ENCODE measurements at regions not wholly inside any gene's neighbourhood (a gene's known extent, or its start where the extent isn't known, plus 50 kb on each side); places are given as distances from the start of the nearest gene placed in this dataset.
A peak's percentile ranks its signal among the peaks of the same experiment; 100 is the strongest.

GRCh38 chr18:60493066-60493465, 120.5 kb upstream of the MC4R start:
- POLR2A ChIA-PET: no interaction called here
- no peaks in the 10 kb centered on the region for H3K27me3 Mint-ChIP-seq
- CTCF ChIA-PET: no interaction called here

GRCh38 chr18:60499675-60500074, 127.1 kb upstream of the MC4R start:
- Mint-ChIP-seq H3K27me3 (no peaks in the 10 kb centered on the region), H3K27ac (no peak overlapping the region), H3K4me3 (no peak overlapping the region), H3K9me3 (peaks cover 0 to 8% (median 3%) of the 10 kb centered on the region in 5 donors), H3K4me1 (no peaks in the 10 kb centered on the region), H3K36me3 (no peaks in the 10 kb centered on the region)
- ChIA-PET CTCF (no interaction called here), POLR2A (no interaction called here)
- no peaks in the 10 kb centered on the region for H3K27me3 ChIP-seq (ENCODE audit: insufficient read depth, low read length, poor library complexity, severe bottlenecking)
- H3K4me1 ChIP-seq (ENCODE audit: insufficient read depth, low read length): no peaks in the 10 kb centered on the region
- no peak overlapping the region for H3K4me3 ChIP-seq (ENCODE audit: low read length)
- H3K27ac ChIP-seq (ENCODE audit: low read depth, low read length): no peak overlapping the region
- no peak for DNase-seq
- H3K36me3 ChIP-seq (ENCODE audit: insufficient read depth, low read length): no peaks in the 10 kb centered on the region
- H3K9me3 ChIP-seq (ENCODE audit: low read length): no peaks in the 10 kb centered on the region

More at GRCh38 chr18:60493066-60493465, 120.5 kb upstream of the MC4R start:
- H3K4me3 ChIP-seq (ENCODE audit: low read length): no peak overlapping the region
- DNase-seq: no peak
- H3K27me3 ChIP-seq (ENCODE audit: insufficient read depth, low read length, poor library complexity, severe bottlenecking): no peaks in the 10 kb centered on the region
- no peak overlapping the region for H3K27ac Mint-ChIP-seq
- H3K4me3 Mint-ChIP-seq: no peak overlapping the region
- no peaks in the 10 kb centered on the region for H3K4me1 ChIP-seq (ENCODE audit: insufficient read depth, low read length)
- H3K36me3 Mint-ChIP-seq: no peaks in the 10 kb centered on the region
- no peaks in the 10 kb centered on the region for H3K36me3 ChIP-seq (ENCODE audit: insufficient read depth, low read length)
- no peaks in the 10 kb centered on the region for H3K9me3 ChIP-seq (ENCODE audit: low read length)
- H3K9me3 Mint-ChIP-seq: peaks cover 2 to 11% (median 7%) of the 10 kb centered on the region in 5 donors
- H3K27ac ChIP-seq (ENCODE audit: low read depth, low read length): no peak overlapping the region
- no peaks in the 10 kb centered on the region for H3K4me1 Mint-ChIP-seq

- Histone ChIP-seq H3K9me3 (ENCODE audit: low read length) (no peaks in the 10 kb centered on the region), H3K4me1 (ENCODE audit: insufficient read depth, low read length) (no peaks in the 10 kb centered on the region), H3K4me3 (ENCODE audit: low read length) (no peak overlapping the region), H3K27ac (ENCODE audit: low read depth, low read length) (no peak overlapping the region), H3K27me3 (ENCODE audit: insufficient read depth, low read length, poor library complexity, severe bottlenecking) (no peaks in the 10 kb centered on the region), H3K36me3 (ENCODE audit: insufficient read depth, low read length) (no peaks in the 10 kb centered on the region)
- CTCF ChIA-PET: no interaction called here
- DNase-seq: no peak
- POLR2A ChIA-PET: no interaction called here
- H3K36me3 Mint-ChIP-seq: no peaks in the 10 kb centered on the region
- peaks cover 0 to 5% (median 2%) of the 10 kb centered on the region in 5 donors for H3K9me3 Mint-ChIP-seq
- H3K27ac Mint-ChIP-seq: no peak overlapping the region
- no peaks in the 10 kb centered on the region for H3K27me3 Mint-ChIP-seq
- no peaks in the 10 kb centered on the region for H3K4me1 Mint-ChIP-seq
- no peak overlapping the region for H3K4me3 Mint-ChIP-seq
Observed at GRCh38 chr18:60500960-60501359, 128.4 kb upstream of the MC4R start.

- Histone ChIP-seq H3K4me1 (ENCODE audit: insufficient read depth, low read length) (no peaks in the 10 kb centered on the region), H3K27me3 (ENCODE audit: insufficient read depth, low read length, poor library complexity, severe bottlenecking) (no peaks in the 10 kb centered on the region), H3K36me3 (ENCODE audit: insufficient read depth, low read length) (no peaks in the 10 kb centered on the region), H3K9me3 (ENCODE audit: low read length) (no peaks in the 10 kb centered on the region), H3K4me3 (ENCODE audit: low read length) (no peak overlapping the region), H3K27ac (ENCODE audit: low read depth, low read length) (no peak overlapping the region)
- Mint-ChIP-seq H3K27me3 (no peaks in the 10 kb centered on the region), H3K4me1 (no peaks in the 10 kb centered on the region), H3K4me3 (no peak overlapping the region), H3K27ac (no peak overlapping the region), H3K9me3 (peaks cover 0 to 11% (median 3%) of the 10 kb centered on the region in 5 donors), H3K36me3 (no peaks in the 10 kb centered on the region)
- no peak for DNase-seq
- POLR2A ChIA-PET: no interaction called here
- CTCF ChIA-PET: no interaction called here
Observed at GRCh38 chr18:60502591-60502990, 130.0 kb upstream of the MC4R start.

- Histone ChIP-seq H3K27ac (ENCODE audit: low read depth, low read length) (no peak overlapping the region), H3K4me1 (ENCODE audit: insufficient read depth, low read length) (no peaks in the 10 kb centered on the region), H3K4me3 (ENCODE audit: low read length) (no peak overlapping the region), H3K9me3 (ENCODE audit: low read length) (no peaks in the 10 kb centered on the region), H3K36me3 (ENCODE audit: insufficient read depth, low read length) (no peaks in the 10 kb centered on the region), H3K27me3 (ENCODE audit: insufficient read depth, low read length, poor library complexity, severe bottlenecking) (no peaks in the 10 kb centered on the region)
- Mint-ChIP-seq H3K36me3 (no peaks in the 10 kb centered on the region), H3K27ac (no peak overlapping the region), H3K27me3 (no peaks in the 10 kb centered on the region), H3K4me3 (no peak overlapping the region), H3K9me3 (peaks cover 0 to 11% (median 3%) of the 10 kb centered on the region in 5 donors), H3K4me1 (no peaks in the 10 kb centered on the region)
- CTCF ChIA-PET: no interaction called here
- DNase-seq: no peak
- POLR2A ChIA-PET: no interaction called here
Observed at GRCh38 chr18:60503199-60503598, 130.6 kb upstream of the MC4R start.

GRCh38 chr18:60506190-60506589, 133.6 kb upstream of the MC4R start:
- DNase-seq: no peak
- H3K4me1 Mint-ChIP-seq: no peaks in the 10 kb centered on the region
- no peaks in the 10 kb centered on the region for H3K9me3 ChIP-seq (ENCODE audit: low read length)
- CTCF ChIA-PET: no interaction called here
- no peaks in the 10 kb centered on the region for H3K36me3 Mint-ChIP-seq
- no peaks in the 10 kb centered on the region for H3K27me3 Mint-ChIP-seq
- no peak overlapping the region for H3K4me3 ChIP-seq (ENCODE audit: low read length)
- H3K4me1 ChIP-seq (ENCODE audit: insufficient read depth, low read length): no peaks in the 10 kb centered on the region
- no peak overlapping the region for H3K27ac Mint-ChIP-seq
- H3K4me3 Mint-ChIP-seq: no peak overlapping the region
- H3K27me3 ChIP-seq (ENCODE audit: insufficient read depth, low read length, poor library complexity, severe bottlenecking): no peaks in the 10 kb centered on the region
- POLR2A ChIA-PET: no interaction called here
- peaks cover 0 to 11% (median 1%) of the 10 kb centered on the region in 5 donors for H3K9me3 Mint-ChIP-seq
- H3K36me3 ChIP-seq (ENCODE audit: insufficient read depth, low read length): no peaks in the 10 kb centered on the region
- H3K27ac ChIP-seq (ENCODE audit: low read depth, low read length): no peak overlapping the region

GRCh38 chr18:60506682-60507081, 134.1 kb upstream of the MC4R start:
- Histone ChIP-seq H3K36me3 (ENCODE audit: insufficient read depth, low read length) (no peaks in the 10 kb centered on the region), H3K27me3 (ENCODE audit: insufficient read depth, low read length, poor library complexity, severe bottlenecking) (no peaks in the 10 kb centered on the region), H3K4me3 (ENCODE audit: low read length) (no peak overlapping the region), H3K4me1 (ENCODE audit: insufficient read depth, low read length) (no peaks in the 10 kb centered on the region), H3K27ac (ENCODE audit: low read depth, low read length) (no peak overlapping the region), H3K9me3 (ENCODE audit: low read length) (no peaks in the 10 kb centered on the region)
- Mint-ChIP-seq H3K36me3 (no peaks in the 10 kb centered on the region), H3K27ac (no peak overlapping the region), H3K27me3 (no peaks in the 10 kb centered on the region), H3K4me1 (no peaks in the 10 kb centered on the region), H3K4me3 (no peak overlapping the region), H3K9me3 (peaks cover 0 to 11% (median 1%) of the 10 kb centered on the region in 5 donors)
- DNase-seq: no peak
- ChIA-PET CTCF (no interaction called here), POLR2A (no interaction called here)

GRCh38 chr18:60508108-60508507, 135.5 kb upstream of the MC4R start:
- POLR2A ChIA-PET: no interaction called here
- Mint-ChIP-seq H3K36me3 (no peaks in the 10 kb centered on the region), H3K27ac (peak overlapping the region in 1 of 8 donors; percentile 9), H3K4me1 (no peaks in the 10 kb centered on the region), H3K4me3 (no peak overlapping the region), H3K9me3 (peaks cover 0 to 11% (median 1%) of the 10 kb centered on the region in 5 donors), H3K27me3 (no peaks in the 10 kb centered on the region)
- H3K36me3 ChIP-seq (ENCODE audit: insufficient read depth, low read length): no peaks in the 10 kb centered on the region
- no peak overlapping the region for H3K4me3 ChIP-seq (ENCODE audit: low read length)
- no peak overlapping the region for H3K27ac ChIP-seq (ENCODE audit: low read depth, low read length)
- no peaks in the 10 kb centered on the region for H3K9me3 ChIP-seq (ENCODE audit: low read length)
- no peak for DNase-seq
- H3K27me3 ChIP-seq (ENCODE audit: insufficient read depth, low read length, poor library complexity, severe bottlenecking): no peaks in the 10 kb centered on the region
- no peaks in the 10 kb centered on the region for H3K4me1 ChIP-seq (ENCODE audit: insufficient read depth, low read length)
- CTCF ChIA-PET: no interaction called here

- no peak overlapping the region for H3K4me3 Mint-ChIP-seq
- Histone ChIP-seq H3K9me3 (ENCODE audit: low read length) (no peaks in the 10 kb centered on the region), H3K4me1 (ENCODE audit: insufficient read depth, low read length) (no peaks in the 10 kb centered on the region), H3K27ac (ENCODE audit: low read depth, low read length) (no peak overlapping the region), H3K36me3 (ENCODE audit: insufficient read depth, low read length) (no peaks in the 10 kb centered on the region), H3K27me3 (ENCODE audit: insufficient read depth, low read length, poor library complexity, severe bottlenecking) (no peaks in the 10 kb centered on the region), H3K4me3 (ENCODE audit: low read length) (no peak overlapping the region)
- POLR2A ChIA-PET: no interaction called here
- no peaks in the 10 kb centered on the region for H3K4me1 Mint-ChIP-seq
- CTCF ChIA-PET: no interaction called here
- H3K27me3 Mint-ChIP-seq: no peaks in the 10 kb centered on the region
- H3K9me3 Mint-ChIP-seq: peaks cover 0 to 12% (median 2%) of the 10 kb centered on the region in 5 donors
- no peak overlapping the region for H3K27ac Mint-ChIP-seq
- no peaks in the 10 kb centered on the region for H3K36me3 Mint-ChIP-seq
- DNase-seq: no peak
Observed at GRCh38 chr18:60534538-60534937, 162.0 kb upstream of the MC4R start.
